ENCODE measurements at regions not wholly inside any gene's neighbourhood (a gene's known extent, or its start where the extent isn't known, plus 50 kb on each side); places are given as distances from the start of the nearest gene placed in this dataset.

DNA sequence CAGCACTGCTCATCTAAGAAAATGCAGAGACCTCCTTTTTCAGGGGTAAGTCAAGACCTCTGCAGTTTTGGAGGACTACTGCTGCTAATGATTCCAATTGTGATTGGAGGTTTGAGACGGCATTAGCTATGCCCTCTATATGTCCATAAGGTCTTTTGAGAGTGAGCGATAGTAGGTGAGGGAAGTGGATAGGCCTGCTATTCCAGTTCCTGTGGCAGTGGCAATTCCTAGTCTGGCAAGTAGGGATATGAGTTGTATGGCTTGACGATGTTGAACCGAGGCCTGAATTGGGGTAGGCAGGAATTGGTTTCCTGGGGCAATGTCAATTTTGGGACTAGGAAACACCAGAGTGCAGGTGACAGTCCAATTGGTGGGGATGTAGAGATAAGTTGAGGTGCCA lies 913.1 kb upstream of the SLITRK5 start:
- no CpG with 5 or more reads among the region's 4 CpGs for WGBS (ENCODE audit: insufficient coverage, low lambda C conversion rate)
- Histone ChIP-seq H3K4me1 (ENCODE audit: control insufficient read depth, insufficient read depth, low read length) (no peaks in the 10 kb centered on the region), H3K27me3 (ENCODE audit: control insufficient read depth, insufficient read depth, low read length) (no peaks in the 10 kb centered on the region), H3K36me3 (ENCODE audit: control insufficient read depth, insufficient read depth, low read length) (no peaks in the 10 kb centered on the region), H3K27ac (ENCODE audit: low read length) (no peak overlapping the region), H3K4me3 (ENCODE audit: low read length) (no peak overlapping the region), H3K9me3 (ENCODE audit: control insufficient read depth, low read depth, low read length) (no peaks in the 10 kb centered on the region)
- no peak for DNase-seq

DNA sequence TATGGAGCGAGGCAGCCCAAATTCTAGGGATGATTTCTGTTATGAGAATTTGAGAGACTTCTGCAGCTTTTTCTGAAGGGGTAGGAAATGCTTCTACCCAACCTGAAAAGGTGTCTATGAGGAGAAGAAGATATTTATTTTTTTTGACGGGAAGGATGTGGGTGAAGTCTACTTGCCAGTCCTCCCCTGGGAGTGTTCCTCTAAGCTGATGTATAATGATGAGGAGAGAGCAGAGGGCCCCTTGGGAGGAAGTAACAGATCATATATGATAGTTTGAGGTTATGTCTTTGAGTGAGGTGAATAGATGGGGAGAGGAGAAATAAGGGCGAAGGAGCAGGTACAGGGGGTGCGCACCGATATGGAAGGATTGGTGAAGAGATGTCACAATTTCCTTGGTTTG lies 910.6 kb upstream of the SLITRK5 start:
- WGBS (ENCODE audit: insufficient coverage, low lambda C conversion rate) = 80% methylated on average over 1 of the region's 5 CpGs
- no peaks in the 10 kb centered on the region for H3K4me1 ChIP-seq (ENCODE audit: control insufficient read depth, insufficient read depth, low read length)
- DNase-seq = no peak

DNA sequence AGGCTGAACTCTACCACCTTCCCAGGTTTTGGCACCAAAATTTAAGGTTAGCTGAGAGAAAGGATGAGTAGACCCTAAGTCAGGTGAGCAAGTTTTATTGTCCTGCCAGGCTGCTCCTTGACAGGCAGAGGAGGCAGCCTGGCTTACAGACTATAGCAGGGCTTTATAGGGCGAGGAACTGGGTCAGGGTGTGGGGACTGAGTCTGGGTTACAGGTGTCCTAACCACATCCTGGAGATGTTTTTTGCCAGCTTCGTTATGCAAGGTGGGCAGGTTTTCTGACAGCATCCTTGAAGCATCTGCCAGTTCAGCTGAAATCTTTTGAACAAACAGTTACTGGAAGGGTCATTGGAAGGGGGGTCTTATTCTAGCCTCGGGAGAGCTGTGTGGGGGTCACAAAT lies 905.7 kb upstream of the SLITRK5 start:
- Histone ChIP-seq H3K27ac (ENCODE audit: low read length) (no peak overlapping the region), H3K9me3 (ENCODE audit: control insufficient read depth, low read depth, low read length) (peaks cover 13% of the 10 kb centered on the region), H3K4me1 (ENCODE audit: control insufficient read depth, insufficient read depth, low read length) (no peaks in the 10 kb centered on the region), H3K27me3 (ENCODE audit: control insufficient read depth, insufficient read depth, low read length) (no peaks in the 10 kb centered on the region), H3K4me3 (ENCODE audit: low read length) (no peak overlapping the region), H3K36me3 (ENCODE audit: control insufficient read depth, insufficient read depth, low read length) (no peaks in the 10 kb centered on the region)
- DNase-seq = no peak
- no CpG with 5 or more reads among the region's 3 CpGs for WGBS (ENCODE audit: insufficient coverage, low lambda C conversion rate)

More for the DNA sequence above, 910.6 kb upstream of the SLITRK5 start:
- H3K36me3 ChIP-seq (ENCODE audit: control insufficient read depth, insufficient read depth, low read length) = no peaks in the 10 kb centered on the region
- no peak overlapping the region for H3K27ac ChIP-seq (ENCODE audit: low read length)
- peaks cover 13% of the 10 kb centered on the region for H3K9me3 ChIP-seq (ENCODE audit: control insufficient read depth, low read depth, low read length)
- H3K27me3 ChIP-seq (ENCODE audit: control insufficient read depth, insufficient read depth, low read length) = no peaks in the 10 kb centered on the region
- H3K4me3 ChIP-seq (ENCODE audit: low read length) = no peak overlapping the region

- H3K36me3 ChIP-seq (ENCODE audit: control insufficient read depth, insufficient read depth, low read length) = no peaks in the 10 kb centered on the region
- WGBS (ENCODE audit: insufficient coverage, low lambda C conversion rate) = no CpG with 5 or more reads among the region's 2 CpGs
- no peak for DNase-seq
- no peaks in the 10 kb centered on the region for H3K4me1 ChIP-seq (ENCODE audit: control insufficient read depth, insufficient read depth, low read length)
- peaks cover 7% of the 10 kb centered on the region for H3K9me3 ChIP-seq (ENCODE audit: control insufficient read depth, low read depth, low read length)
- no peak overlapping the region for H3K4me3 ChIP-seq (ENCODE audit: low read length)
- H3K27ac ChIP-seq (ENCODE audit: low read length) = no peak overlapping the region
- no peaks in the 10 kb centered on the region for H3K27me3 ChIP-seq (ENCODE audit: control insufficient read depth, insufficient read depth, low read length)
Measured at GRCh38 chr13:86788616-86789015, 882.6 kb upstream of the SLITRK5 start.

- H3K27ac ChIP-seq (ENCODE audit: low read length) = no peak overlapping the region
- H3K36me3 ChIP-seq (ENCODE audit: control insufficient read depth, insufficient read depth, low read length) = no peaks in the 10 kb centered on the region
- H3K9me3 ChIP-seq (ENCODE audit: control insufficient read depth, low read depth, low read length) = peaks cover 7% of the 10 kb centered on the region
Measured at GRCh38 chr13:86792153-86792651, 879.0 kb upstream of the SLITRK5 start.

DNA sequence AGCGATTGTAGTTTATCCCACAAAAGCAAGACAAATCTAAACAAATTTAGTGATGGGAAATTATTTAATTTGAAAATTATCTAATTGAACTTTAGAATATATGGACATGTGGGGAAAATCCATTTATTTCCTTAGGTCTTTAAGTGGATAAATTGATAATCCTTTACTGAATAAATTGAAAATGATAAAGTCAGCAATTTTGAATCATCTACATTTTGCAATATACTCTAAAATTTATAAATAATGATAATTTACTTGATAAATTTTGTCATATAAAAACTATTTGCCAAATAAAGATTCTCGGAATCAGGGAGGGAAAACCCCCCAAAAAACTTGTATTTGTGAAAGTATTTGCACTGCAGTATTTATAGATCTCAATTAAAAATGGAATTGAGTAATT lies 875.3 kb upstream of the SLITRK5 start:
- no peak for DNase-seq
- no peak overlapping the region for H3K4me3 ChIP-seq (ENCODE audit: low read length)
- no peaks in the 10 kb centered on the region for H3K4me1 ChIP-seq (ENCODE audit: control insufficient read depth, insufficient read depth, low read length)
- no peaks in the 10 kb centered on the region for H3K36me3 ChIP-seq (ENCODE audit: control insufficient read depth, insufficient read depth, low read length)
- WGBS (ENCODE audit: insufficient coverage, low lambda C conversion rate) = 81% methylated on average over 2 of the region's 2 CpGs
- peaks cover 7% of the 10 kb centered on the region for H3K9me3 ChIP-seq (ENCODE audit: control insufficient read depth, low read depth, low read length)
- H3K27me3 ChIP-seq (ENCODE audit: control insufficient read depth, insufficient read depth, low read length) = no peaks in the 10 kb centered on the region
- no peak overlapping the region for H3K27ac ChIP-seq (ENCODE audit: low read length)

More at GRCh38 chr13:86792153-86792651, 879.0 kb upstream of the SLITRK5 start:
- H3K4me3 ChIP-seq (ENCODE audit: low read length) = no peak overlapping the region
- WGBS (ENCODE audit: insufficient coverage, low lambda C conversion rate) = no CpG with 5 or more reads among the region's 49 CpGs
- no peaks in the 10 kb centered on the region for H3K4me1 ChIP-seq (ENCODE audit: control insufficient read depth, insufficient read depth, low read length)
- DNase-seq = no peak
- no peaks in the 10 kb centered on the region for H3K27me3 ChIP-seq (ENCODE audit: control insufficient read depth, insufficient read depth, low read length)

GRCh38 chr13:86810361-86810760 lies 860.8 kb upstream of the SLITRK5 start:
- no CpG with 5 or more reads among the region's 1 CpG for WGBS (ENCODE audit: insufficient coverage, low lambda C conversion rate)
- no peak for DNase-seq
- no peaks in the 10 kb centered on the region for H3K36me3 ChIP-seq (ENCODE audit: control insufficient read depth, insufficient read depth, low read length)
- no peaks in the 10 kb centered on the region for H3K9me3 ChIP-seq (ENCODE audit: control insufficient read depth, low read depth, low read length)
- H3K4me1 ChIP-seq (ENCODE audit: control insufficient read depth, insufficient read depth, low read length) = no peaks in the 10 kb centered on the region
- no peak overlapping the region for H3K27ac ChIP-seq (ENCODE audit: low read length)
- H3K4me3 ChIP-seq (ENCODE audit: low read length) = no peak overlapping the region
- H3K27me3 ChIP-seq (ENCODE audit: control insufficient read depth, insufficient read depth, low read length) = no peaks in the 10 kb centered on the region

- no peaks in the 10 kb centered on the region for H3K36me3 ChIP-seq (ENCODE audit: control insufficient read depth, insufficient read depth, low read length)
- no peak for DNase-seq
- H3K4me3 ChIP-seq (ENCODE audit: low read length) = no peak overlapping the region
- no peaks in the 10 kb centered on the region for H3K27me3 ChIP-seq (ENCODE audit: control insufficient read depth, insufficient read depth, low read length)
- no peaks in the 10 kb centered on the region for H3K4me1 ChIP-seq (ENCODE audit: control insufficient read depth, insufficient read depth, low read length)
- WGBS (ENCODE audit: insufficient coverage, low lambda C conversion rate) = no CpG with 5 or more reads among the region's 1 CpG
- H3K27ac ChIP-seq (ENCODE audit: low read length) = no peak overlapping the region
- no peaks in the 10 kb centered on the region for H3K9me3 ChIP-seq (ENCODE audit: control insufficient read depth, low read depth, low read length)
Measured at GRCh38 chr13:86813198-86813597, 858.0 kb upstream of the SLITRK5 start.

- Histone ChIP-seq H3K9me3 (ENCODE audit: control insufficient read depth, low read depth, low read length) (no peaks in the 10 kb centered on the region), H3K36me3 (ENCODE audit: control insufficient read depth, insufficient read depth, low read length) (no peaks in the 10 kb centered on the region), H3K4me1 (ENCODE audit: control insufficient read depth, insufficient read depth, low read length) (no peaks in the 10 kb centered on the region), H3K27ac (ENCODE audit: low read length) (no peak overlapping the region), H3K27me3 (ENCODE audit: control insufficient read depth, insufficient read depth, low read length) (no peaks in the 10 kb centered on the region), H3K4me3 (ENCODE audit: low read length) (no peak overlapping the region)
- no CpG with 5 or more reads among the region's 1 CpG for WGBS (ENCODE audit: insufficient coverage, low lambda C conversion rate)
- DNase-seq = no peak
Measured at GRCh38 chr13:86825410-86825809, 845.8 kb upstream of the SLITRK5 start.

DNA sequence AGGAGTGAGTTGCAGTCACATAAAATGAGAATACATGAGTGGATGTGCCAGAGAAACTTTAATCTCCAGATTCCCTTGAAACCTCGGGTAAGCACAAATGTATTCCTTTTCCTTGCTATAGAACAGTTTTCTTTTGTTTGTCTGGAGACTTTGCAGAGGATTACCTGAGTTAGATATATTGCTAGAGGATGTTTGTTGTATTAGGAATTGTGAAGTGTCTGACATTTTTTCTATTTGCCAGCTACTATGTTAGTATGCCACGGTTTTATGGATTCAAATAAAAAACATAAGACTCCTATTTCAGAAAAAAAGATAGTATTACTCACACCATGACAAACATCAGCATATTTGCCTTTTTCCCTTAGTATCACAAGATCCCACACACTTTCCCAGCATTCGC lies 844.9 kb upstream of the SLITRK5 start:
- H3K4me1 ChIP-seq (ENCODE audit: control insufficient read depth, insufficient read depth, low read length) = no peaks in the 10 kb centered on the region
- DNase-seq = no peak

GRCh38 chr13:86830046-86830445 lies 841.1 kb upstream of the SLITRK5 start:
- no peaks in the 10 kb centered on the region for H3K27me3 ChIP-seq (ENCODE audit: control insufficient read depth, insufficient read depth, low read length)
- H3K4me3 ChIP-seq (ENCODE audit: low read length) = no peak overlapping the region
- H3K4me1 ChIP-seq (ENCODE audit: control insufficient read depth, insufficient read depth, low read length) = no peaks in the 10 kb centered on the region
- H3K9me3 ChIP-seq (ENCODE audit: control insufficient read depth, low read depth, low read length) = no peaks in the 10 kb centered on the region
- no peaks in the 10 kb centered on the region for H3K36me3 ChIP-seq (ENCODE audit: control insufficient read depth, insufficient read depth, low read length)
- 100% methylated on average over 1 of the region's 4 CpGs for WGBS (ENCODE audit: insufficient coverage, low lambda C conversion rate)
- no peak for DNase-seq
- no peak overlapping the region for H3K27ac ChIP-seq (ENCODE audit: low read length)

More for the DNA sequence above, 844.9 kb upstream of the SLITRK5 start:
- WGBS (ENCODE audit: insufficient coverage, low lambda C conversion rate) = 42% methylated on average over 2 of the region's 3 CpGs
- Histone ChIP-seq H3K4me3 (ENCODE audit: low read length) (no peak overlapping the region), H3K9me3 (ENCODE audit: control insufficient read depth, low read depth, low read length) (no peaks in the 10 kb centered on the region), H3K36me3 (ENCODE audit: control insufficient read depth, insufficient read depth, low read length) (no peaks in the 10 kb centered on the region), H3K27me3 (ENCODE audit: control insufficient read depth, insufficient read depth, low read length) (no peaks in the 10 kb centered on the region), H3K27ac (ENCODE audit: low read length) (no peak overlapping the region)
